ENCODE measurements at regions not wholly inside any gene's neighbourhood (a gene's known extent, or its start where the extent isn't known, plus 50 kb on each side); places are given as distances from the start of the nearest gene placed in this dataset.
"Not testable (repeated sequence)": the region's sequence is repeated elsewhere in the genome, so short reads cannot be mapped to it uniquely, and the experiment has no call there.

- no peak for DNase-seq
Observed at GRCh38 chr12:114616081-114616480, 67.9 kb downstream of the TBX3 start.

GRCh38 chr12:114614040-114614439 lies 69.9 kb downstream of the TBX3 start:
- no peak for DNase-seq

DNA sequence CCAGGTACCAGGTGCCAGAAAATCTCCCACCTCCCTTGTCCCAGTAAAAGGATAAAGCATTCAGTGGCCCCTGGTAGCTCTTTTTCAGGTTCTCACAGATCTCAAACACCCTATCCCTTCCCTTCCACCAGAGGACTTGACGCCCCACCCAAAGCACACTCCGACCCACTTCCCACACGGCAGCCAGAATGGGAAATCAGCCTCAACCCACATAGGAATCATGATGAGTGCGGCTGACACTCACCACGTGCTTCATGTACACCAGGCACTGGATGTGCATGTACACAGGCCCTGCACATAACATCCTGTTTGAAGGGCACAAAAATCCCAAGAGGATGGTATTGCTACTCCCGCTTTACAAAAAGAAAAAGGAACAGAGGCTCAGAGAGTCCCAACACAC lies 71.9 kb downstream of the TBX3 start:
- DNase-seq: no peak

DNA sequence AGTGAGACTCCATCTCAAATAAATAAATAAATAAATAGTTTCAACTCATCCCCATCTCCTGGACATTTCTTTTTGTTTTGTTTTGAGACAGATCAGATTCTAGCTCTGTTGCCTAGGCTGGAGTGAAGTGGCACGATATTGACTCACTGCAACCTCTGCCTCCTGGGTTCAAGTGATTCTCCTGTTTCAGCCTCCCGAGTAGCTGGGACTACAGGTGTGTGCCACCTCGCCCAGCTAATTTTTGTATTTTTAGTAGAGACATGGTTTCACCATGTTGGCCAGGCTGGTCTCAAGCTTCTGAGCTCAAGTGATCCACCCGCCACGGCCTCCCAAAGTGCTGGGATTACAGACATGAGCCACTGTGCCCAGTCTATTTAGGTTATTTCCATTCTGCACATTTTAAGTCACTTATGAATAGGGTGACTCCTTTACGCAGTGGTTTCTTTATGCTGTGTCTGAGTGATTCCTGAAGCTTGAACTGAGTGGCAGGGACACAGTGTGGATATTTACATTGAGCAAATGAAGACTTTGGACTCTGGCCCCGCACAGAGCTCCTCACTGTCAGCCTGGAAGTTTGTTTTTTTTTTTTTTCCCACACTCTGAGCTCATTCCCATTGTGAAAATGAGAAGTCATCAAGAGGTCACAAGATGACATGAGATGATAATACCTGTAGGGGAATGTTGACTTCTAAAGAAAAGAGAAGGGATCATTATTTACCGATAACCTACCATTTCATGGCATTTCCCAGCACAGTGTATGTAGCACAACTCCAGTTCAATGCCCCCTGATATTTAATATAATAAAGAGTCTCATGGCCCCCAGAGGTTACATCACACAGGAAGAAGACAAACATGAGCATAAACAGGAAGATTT lies 72.6 kb downstream of the TBX3 start:
- no peak for DNase-seq

GRCh38 chr12:114608509-114608908 lies 75.5 kb downstream of the TBX3 start:
- DNase-seq: no peak

- DNase-seq: no peak
Observed at GRCh38 chr12:114605918-114606317, 78.1 kb downstream of the TBX3 start.

DNA sequence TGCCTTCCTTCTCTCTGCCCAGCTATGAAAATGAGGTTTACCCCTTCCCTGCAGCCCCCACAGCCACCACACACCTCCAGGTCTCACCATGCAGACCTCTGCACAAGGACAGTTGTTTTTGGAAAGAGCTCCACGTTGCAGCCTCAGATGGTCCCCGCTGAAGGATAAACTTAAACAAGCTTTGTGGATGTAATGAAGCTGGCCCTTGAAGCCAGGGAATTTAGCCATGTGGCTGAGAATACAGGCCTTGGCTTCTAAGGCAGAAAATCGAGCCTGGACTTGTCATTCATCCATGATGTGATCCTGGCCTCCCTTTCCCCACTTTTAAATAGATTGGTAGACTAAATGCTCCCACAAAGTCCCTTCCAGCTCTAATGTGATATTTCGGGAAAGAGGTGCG lies 79.4 kb downstream of the TBX3 start:
- peak; percentile 65 for DNase-seq

DNA sequence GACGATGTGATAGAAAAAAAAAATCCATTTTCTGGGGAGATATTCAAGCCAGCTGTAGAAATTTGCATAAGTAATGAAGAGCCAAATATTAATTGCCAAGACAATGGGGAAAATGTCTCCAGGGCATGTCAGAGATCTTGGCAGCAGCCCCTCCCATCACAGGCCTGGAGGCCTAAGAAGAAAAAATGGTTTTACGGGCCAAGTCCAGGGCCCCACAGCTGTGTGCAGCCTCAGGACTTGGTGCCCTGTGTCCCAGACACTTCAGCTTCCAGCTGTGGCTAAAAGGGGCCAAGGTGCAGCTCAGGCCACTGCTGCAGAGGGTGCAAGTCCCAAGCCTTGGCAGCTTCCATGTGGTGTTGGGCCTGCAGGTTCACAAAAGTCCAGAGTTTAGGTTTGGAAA lies 83.4 kb downstream of the TBX3 start:
- DNase-seq: not testable (repeated sequence)

GRCh38 chr12:114598111-114598510 lies 85.9 kb downstream of the TBX3 start:
- no peak for DNase-seq

- no peak for DNase-seq
Observed at GRCh38 chr12:114592946-114593345, 91.0 kb downstream of the TBX3 start.

GRCh38 chr12:114588061-114588460 lies 95.9 kb downstream of the TBX3 start:
- no peak for DNase-seq

GRCh38 chr12:114580306-114580705 lies 103.7 kb downstream of the TBX3 start:
- no peak for DNase-seq

DNA sequence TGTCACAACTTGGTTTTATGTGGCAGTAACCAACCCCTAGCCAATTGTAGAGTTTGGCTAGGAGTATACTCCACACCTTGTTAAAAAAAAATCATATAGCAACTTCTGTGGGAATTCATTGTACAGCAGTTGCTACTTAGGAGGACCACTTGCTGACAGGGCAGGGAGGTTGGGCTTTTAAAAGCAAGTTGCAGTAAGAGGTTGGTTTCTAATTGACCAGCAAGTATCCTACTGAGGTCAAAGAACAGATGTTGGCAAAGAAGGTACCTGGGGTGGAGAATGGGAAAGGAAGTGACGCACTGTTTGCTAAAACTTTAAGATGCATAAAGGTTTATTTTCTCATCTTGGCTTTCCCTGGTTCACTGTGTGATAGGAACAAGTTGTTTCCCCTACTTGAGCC lies 104.6 kb downstream of the TBX3 start:
- no peak for DNase-seq

DNA sequence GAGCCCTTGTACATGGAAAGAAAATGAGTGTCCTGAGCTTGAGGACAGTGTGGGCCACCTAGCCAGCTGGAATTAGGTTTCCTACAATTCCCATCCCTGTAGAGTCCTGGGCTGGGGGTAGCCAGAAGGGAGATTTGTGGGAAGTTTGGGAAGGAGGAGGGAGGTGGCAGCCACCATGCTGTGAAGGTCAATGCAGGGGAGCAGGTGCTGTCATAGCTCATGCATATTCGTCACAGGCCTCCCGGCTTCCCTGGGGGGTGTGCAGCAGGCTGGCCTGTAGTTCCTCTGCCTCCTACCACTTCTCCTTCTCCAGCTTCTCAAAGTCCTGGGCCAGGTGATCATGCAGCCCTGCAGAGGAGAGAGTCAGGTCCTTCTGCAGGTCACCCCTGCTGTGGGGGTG lies 121.3 kb downstream of the TBX3 start:
- no peak for DNase-seq

GRCh38 chr12:114555451-114555850 lies 128.5 kb downstream of the TBX3 start:
- DNase-seq: no peak

DNA sequence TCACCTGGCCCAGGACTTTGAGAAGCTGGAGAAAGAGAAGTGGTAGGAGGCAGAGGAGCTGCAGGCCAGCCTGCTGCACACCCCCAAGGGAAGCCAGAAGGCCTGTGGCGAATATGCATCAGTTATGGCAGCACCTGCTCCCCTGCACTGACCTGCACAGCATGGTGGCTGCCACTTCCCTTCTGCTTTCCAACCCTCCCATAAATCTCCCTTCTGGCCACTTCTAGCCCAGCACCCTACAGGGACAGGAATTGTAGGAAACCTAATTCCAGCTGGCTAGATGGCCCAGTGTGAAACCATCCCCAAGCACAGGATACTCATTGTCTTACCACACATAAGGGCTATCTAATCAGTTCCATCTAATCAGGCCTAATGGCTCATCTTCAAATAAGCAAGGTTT lies 136.3 kb downstream of the TBX3 start:
- DNase-seq: no peak

DNA sequence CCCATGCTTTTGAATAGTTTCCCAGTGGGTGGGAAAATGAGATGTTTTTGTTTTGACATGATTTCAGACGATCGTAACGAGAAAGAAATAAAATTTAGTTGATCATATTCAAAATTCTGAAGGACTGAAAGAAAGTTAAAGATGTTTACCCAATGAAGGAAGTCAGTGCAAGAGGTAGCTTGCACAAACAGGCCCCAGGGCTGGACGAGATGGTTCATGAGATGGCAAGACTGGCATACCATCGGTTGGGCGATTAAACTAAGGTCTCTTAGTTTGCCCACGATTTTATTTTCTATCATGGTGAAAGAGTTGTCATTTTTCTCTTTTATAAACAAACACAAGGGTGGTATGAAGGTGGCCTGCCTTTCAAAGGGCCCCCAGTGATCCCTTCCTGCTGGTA lies 124.5 kb upstream of the TBX5 start:
- DNase-seq: no peak

- DNase-seq: no peak
Observed at GRCh38 chr12:114529966-114530365, 124.0 kb upstream of the TBX5 start.

DNA sequence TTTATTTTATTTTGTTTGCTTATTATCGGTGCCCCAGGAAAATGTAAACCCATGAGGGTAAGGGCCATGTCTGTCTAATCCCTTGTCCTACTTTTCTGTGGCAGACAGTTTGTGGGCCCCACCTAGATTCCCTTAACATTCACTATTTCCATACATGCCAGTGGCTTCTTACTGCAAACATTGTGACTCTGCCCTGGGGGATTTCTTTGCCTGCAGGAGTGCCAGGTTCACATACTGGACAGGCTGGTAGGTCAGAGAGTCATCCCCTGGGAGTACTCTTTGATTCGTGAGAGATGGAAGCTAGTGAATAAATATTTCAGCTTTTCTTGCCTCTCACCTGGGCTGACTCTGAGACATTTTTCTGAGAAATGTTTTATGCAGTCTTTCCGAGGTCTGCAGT lies 122.8 kb upstream of the TBX5 start:
- DNase-seq: no peak

- not testable (repeated sequence) for DNase-seq
Observed at GRCh38 chr12:114521160-114521559, 115.2 kb upstream of the TBX5 start.

DNA sequence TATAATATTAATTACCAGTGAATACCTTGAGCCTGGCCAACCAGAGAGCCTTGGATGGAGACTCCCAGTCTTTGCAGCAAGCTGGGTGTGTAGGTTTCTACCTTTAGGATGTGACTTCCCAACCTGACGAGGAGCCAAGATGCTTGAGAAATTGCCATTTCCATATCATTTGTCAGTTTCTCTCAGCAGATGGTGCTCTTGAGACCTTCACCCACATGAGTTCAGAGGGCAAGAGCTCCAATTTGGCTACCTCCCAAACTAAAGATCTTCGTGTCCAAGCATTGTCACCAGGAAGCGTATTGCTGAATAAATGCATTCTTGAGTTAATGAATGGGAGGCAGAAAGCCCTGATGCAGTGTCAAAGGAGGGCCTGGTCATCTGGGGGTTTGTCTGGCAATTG lies 106.4 kb upstream of the TBX5 start:
- no peak for DNase-seq

DNA sequence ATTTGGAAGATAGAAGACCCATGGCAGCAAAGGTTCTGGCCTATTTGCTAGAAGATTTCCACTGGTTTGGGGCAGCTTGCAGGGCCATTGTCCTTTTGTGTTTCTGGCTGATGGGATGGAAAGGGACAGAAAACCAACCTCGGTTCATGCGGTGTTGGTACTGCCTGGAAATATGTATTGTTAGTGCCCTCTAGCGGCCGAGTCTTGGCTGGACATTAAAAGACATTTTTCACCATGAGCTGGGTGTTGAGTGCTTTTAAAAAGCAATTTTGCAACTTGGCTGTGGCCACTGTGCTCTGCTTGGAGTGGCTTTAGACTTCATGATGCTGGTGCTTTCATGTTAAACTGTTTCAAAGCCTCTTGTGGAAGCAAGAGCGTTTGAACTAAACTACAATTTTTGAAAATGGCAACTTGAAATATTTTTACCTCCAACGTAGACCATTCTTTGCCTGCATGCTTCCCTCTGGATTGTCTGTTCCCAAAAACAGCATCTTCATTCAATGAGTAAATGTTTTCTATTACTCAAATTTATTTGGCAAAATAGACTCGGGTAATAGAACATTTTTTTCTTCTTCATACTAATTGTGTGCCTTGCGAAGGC lies 102.7 kb upstream of the TBX5 start:
- DNase-seq: peak; percentile 73

- no peak for DNase-seq
Observed at GRCh38 chr12:114506651-114507050, 100.7 kb upstream of the TBX5 start.

DNA sequence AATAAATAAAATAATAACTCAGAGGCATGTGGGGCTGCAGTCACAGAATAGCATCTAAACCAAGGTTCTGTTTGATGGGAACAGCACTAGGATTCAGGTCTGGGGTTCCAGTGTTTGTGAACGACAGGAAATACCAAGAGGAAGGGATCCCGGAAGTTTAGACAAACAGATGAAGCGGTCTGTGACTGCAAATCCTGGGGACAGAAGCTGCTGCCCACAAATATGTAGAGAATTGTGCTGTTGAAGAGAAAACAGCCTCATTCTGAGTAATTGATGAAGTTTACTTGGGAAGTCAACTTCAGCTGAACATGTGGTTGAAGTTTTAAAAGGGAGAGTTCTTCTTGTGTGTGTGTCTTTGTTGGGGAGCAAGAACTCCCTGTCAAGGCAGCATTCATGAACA lies 98.4 kb upstream of the TBX5 start:
- DNase-seq: no peak

GRCh38 chr12:114501474-114501807 lies 95.5 kb upstream of the TBX5 start:
- DNase-seq: no peak
